ENCODE measurements at regions not wholly inside any gene's neighbourhood (a gene's known extent, or its start where the extent isn't known, plus 50 kb on each side); places are given as distances from the start of the nearest gene placed in this dataset.

GRCh38 chr2:221235941-221236340 lies 336.2 kb downstream of the EPHA4 start:
- no peak for FAIRE-seq
- DNase-seq = no peak
- intact Hi-C loops (cut with DNase I) = no loop called here
- no peaks in the 10 kb centered on the region for H3K27me3 ChIP-seq
- no peak for TF ChIP-seq CTCF (IDR thresholded peaks at IDR 0.05)
- H3K4me1 ChIP-seq = no peaks in the 10 kb centered on the region
- H3K36me3 ChIP-seq = no peaks in the 10 kb centered on the region
- no peaks in the 10 kb centered on the region for H3K9me3 ChIP-seq
- no peak overlapping the region for H3K27ac ChIP-seq
- no peak overlapping the region for H3K4me3 ChIP-seq
- no peak for ATAC-seq
- 80 to 85% methylated on average over 2 of the region's 2 CpGs for WGBS, 2 donors

- Histone ChIP-seq H3K4me3 (no peak overlapping the region), H3K27ac (no peak overlapping the region), H3K36me3 (no peaks in the 10 kb centered on the region), H3K27me3 (no peaks in the 10 kb centered on the region), H3K9me3 (no peaks in the 10 kb centered on the region), H3K4me1 (no peaks in the 10 kb centered on the region)
- DNase-seq (no peak), ATAC-seq (no peak), FAIRE-seq (no peak)
- no peak for TF ChIP-seq CTCF (IDR thresholded peaks at IDR 0.05)
- intact Hi-C loops (cut with DNase I) = no loop called here
- 44% methylated on average over 3 of the region's 3 CpGs for WGBS, 2 donors
Measured at GRCh38 chr2:221241072-221241471, 331.0 kb downstream of the EPHA4 start.

GRCh38 chr2:221243771-221244170 lies 328.3 kb downstream of the EPHA4 start:
- FAIRE-seq = no peak
- no peaks in the 10 kb centered on the region for H3K36me3 ChIP-seq
- no peaks in the 10 kb centered on the region for H3K9me3 ChIP-seq
- intact Hi-C loops (cut with DNase I) = no loop called here
- no peaks in the 10 kb centered on the region for H3K4me1 ChIP-seq
- no peak for DNase-seq
- TF ChIP-seq CTCF (IDR thresholded peaks at IDR 0.05) = no peak
- H3K4me3 ChIP-seq = no peak overlapping the region
- no peak for ATAC-seq
- peaks cover 0 to 3% (median 0%) of the 10 kb centered on the region in 4 donors for H3K27me3 ChIP-seq
- H3K27ac ChIP-seq = no peak overlapping the region
- WGBS, 2 donors = 83 to 93% methylated on average over 2 of the region's 2 CpGs

GRCh38 chr2:221245045-221245444 lies 327.1 kb downstream of the EPHA4 start:
- DNase-seq = no peak
- no peak overlapping the region for H3K4me3 ChIP-seq
- ATAC-seq = no peak
- no peak for TF ChIP-seq CTCF (IDR thresholded peaks at IDR 0.05)
- no peak overlapping the region for H3K27ac ChIP-seq
- FAIRE-seq = no peak
- H3K27me3 ChIP-seq = peaks cover 0 to 3% (median 0%) of the 10 kb centered on the region in 4 donors
- intact Hi-C loops (cut with DNase I) = no loop called here
- no peaks in the 10 kb centered on the region for H3K36me3 ChIP-seq
- no peaks in the 10 kb centered on the region for H3K9me3 ChIP-seq
- no peaks in the 10 kb centered on the region for H3K4me1 ChIP-seq
- WGBS, 2 donors = 62 to 67% methylated on average over 3 of the region's 3 CpGs

- Histone ChIP-seq H3K4me1 (no peaks in the 10 kb centered on the region), H3K36me3 (no peaks in the 10 kb centered on the region), H3K4me3 (no peak overlapping the region), H3K9me3 (no peaks in the 10 kb centered on the region), H3K27ac (no peak overlapping the region), H3K27me3 (peaks cover 0 to 3% (median 0%) of the 10 kb centered on the region in 4 donors)
- TF ChIP-seq CTCF (IDR thresholded peaks at IDR 0.05) = no peak
- 61 to 77% methylated on average over 2 of the region's 2 CpGs for WGBS, 2 donors
- DNase-seq (no peak), ATAC-seq (no peak), FAIRE-seq (no peak)
- intact Hi-C loops (cut with DNase I) = no loop called here
Measured at GRCh38 chr2:221245772-221246171, 326.3 kb downstream of the EPHA4 start.

All from pancreas (tissue), 10 donors.